Smooth muscle cell (in vitro differentiated cells): ENCODE measurements at regions not wholly inside any gene's neighbourhood (a gene's known extent, or its start where the extent isn't known, plus 50 kb on each side); places are given as distances from the start of the nearest gene placed in this dataset.

Source experiments
- DNase-seq: peaks from one replicate; lab custom pipeline; 2025; ENCODE audit not compliant: unreplicated experiment; lab: John Stamatoyannopoulos, UW
- H2AFZ ChIP-seq: fragments of 200-600 bp; sonication (generic); 2 replicates; pipeline ENCODE4 v1.6.0; 2016; ENCODE audit warnings: antibody characterized with exemption, low read depth, mild to moderate bottlenecking
- H3F3A ChIP-seq: fragments of 200-600 bp; sonication (generic); 2 replicates; pipeline ENCODE4 v1.6.0; 2017; ENCODE audit warnings: antibody characterized with exemption, low read depth
- H3K27ac ChIP-seq: fragments of 200-600 bp; sonication (generic); 2 replicates; pipeline ENCODE4 v1.5.1; 2016; ENCODE audit warnings: low read depth, mild to moderate bottlenecking
- H3K27me3 ChIP-seq: fragments of 200-600 bp; sonication (generic); 2 replicates; pipeline ENCODE4 v1.6.1; 2016; ENCODE audit warnings: low read depth, mild to moderate bottlenecking
- H3K36me3 ChIP-seq: fragments of 200-600 bp; sonication (generic); 2 replicates; pipeline ENCODE4 v1.5.1; 2016; ENCODE audit warnings: low read depth
- H3K4me1 ChIP-seq: fragments of 200-600 bp; sonication (generic); 2 replicates; pipeline ENCODE4 v1.5.1; 2016; ENCODE audit warnings: low read depth
- H3K4me2 ChIP-seq: fragments of 200-600 bp; sonication (generic); 2 replicates; pipeline ENCODE4 v1.6.0; 2016; ENCODE audit warnings: mild to moderate bottlenecking
- H3K4me3 ChIP-seq: fragments of 200-600 bp; sonication (generic); 2 replicates; pipeline ENCODE4 v1.5.1; 2016; ENCODE audit warnings: mild to moderate bottlenecking
- H3K79me2 ChIP-seq: fragments of 200-600 bp; sonication (generic); 2 replicates; pipeline ENCODE4 v1.6.0; 2016; ENCODE audit warnings: low read depth, mild to moderate bottlenecking
- H3K9ac ChIP-seq: fragments of 200-600 bp; sonication (generic); 2 replicates; pipeline ENCODE4 v1.6.0; 2016; ENCODE audit warnings: low read depth
- H3K9me3 ChIP-seq: fragments of 200-600 bp; sonication (generic); replicated peaks from 2 replicates; pipeline ENCODE4 v1.5.1; 2016; ENCODE audit warnings: low read depth
- H4K20me1 ChIP-seq: fragments of 200-600 bp; sonication (generic); 2 replicates; pipeline ENCODE4 v1.6.0; 2016; ENCODE audit warnings: low read depth
- WGBS: methylation state at CpG from one replicate; pipeline ENCODE4 v1.1.7; 2016; ENCODE audit warnings: low lambda C conversion rate; 5-methylcytosine and 5-hydroxymethylcytosine counted together
- TF ChIP-seq, protein P1 (sequence below): fragments of 200-600 bp; sonication (generic); IDR thresholded peaks from 2 replicates; pipeline ENCODE4 v1.5.1; 2017; ENCODE audit warnings: borderline replicate concordance, mild to moderate bottlenecking, antibody characterized with exemption; ENCODE audit not compliant: insufficient read depth, poor library complexity, severe bottlenecking

- Histone ChIP-seq H3K9ac (no peak overlapping the region), H3K9me3 (no peaks in the 10 kb centered on the region), H3K27ac (no peak overlapping the region), H4K20me1 (no peaks in the 10 kb centered on the region), H3K36me3 (no peaks in the 10 kb centered on the region), H3K79me2 (no peaks in the 10 kb centered on the region), H3K4me2 (no peak overlapping the region), H3K4me1 (no peaks in the 10 kb centered on the region), H3K4me3 (no peak overlapping the region), H3K27me3 (no peaks in the 10 kb centered on the region), H2AFZ (no peak overlapping the region), H3F3A (no peaks in the 10 kb centered on the region)
- 98% methylated on average over 3 of the region's 3 CpGs for WGBS
- DNase-seq, result no peak
- TF ChIP-seq, protein P1, sequence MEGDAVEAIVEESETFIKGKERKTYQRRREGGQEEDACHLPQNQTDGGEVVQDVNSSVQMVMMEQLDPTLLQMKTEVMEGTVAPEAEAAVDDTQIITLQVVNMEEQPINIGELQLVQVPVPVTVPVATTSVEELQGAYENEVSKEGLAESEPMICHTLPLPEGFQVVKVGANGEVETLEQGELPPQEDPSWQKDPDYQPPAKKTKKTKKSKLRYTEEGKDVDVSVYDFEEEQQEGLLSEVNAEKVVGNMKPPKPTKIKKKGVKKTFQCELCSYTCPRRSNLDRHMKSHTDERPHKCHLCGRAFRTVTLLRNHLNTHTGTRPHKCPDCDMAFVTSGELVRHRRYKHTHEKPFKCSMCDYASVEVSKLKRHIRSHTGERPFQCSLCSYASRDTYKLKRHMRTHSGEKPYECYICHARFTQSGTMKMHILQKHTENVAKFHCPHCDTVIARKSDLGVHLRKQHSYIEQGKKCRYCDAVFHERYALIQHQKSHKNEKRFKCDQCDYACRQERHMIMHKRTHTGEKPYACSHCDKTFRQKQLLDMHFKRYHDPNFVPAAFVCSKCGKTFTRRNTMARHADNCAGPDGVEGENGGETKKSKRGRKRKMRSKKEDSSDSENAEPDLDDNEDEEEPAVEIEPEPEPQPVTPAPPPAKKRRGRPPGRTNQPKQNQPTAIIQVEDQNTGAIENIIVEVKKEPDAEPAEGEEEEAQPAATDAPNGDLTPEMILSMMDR, result no peak
Measured at GRCh38 chr2:228493852-228494251, 312.4 kb upstream of the SPHKAP start.

- no peak overlapping the region for H3K4me3 ChIP-seq
- H3K36me3 ChIP-seq, result no peaks in the 10 kb centered on the region
- H3K9me3 ChIP-seq, result no peaks in the 10 kb centered on the region
- no peaks in the 10 kb centered on the region for H4K20me1 ChIP-seq
- H2AFZ ChIP-seq, result no peak overlapping the region
- H3K4me1 ChIP-seq, result no peaks in the 10 kb centered on the region
- H3K4me2 ChIP-seq, result no peak overlapping the region
- no peak for DNase-seq
- H3K9ac ChIP-seq, result no peak overlapping the region
- H3K27ac ChIP-seq, result no peak overlapping the region
- no peaks in the 10 kb centered on the region for H3K79me2 ChIP-seq
- no peaks in the 10 kb centered on the region for H3F3A ChIP-seq
- H3K27me3 ChIP-seq, result no peaks in the 10 kb centered on the region
- TF ChIP-seq, protein P1, result no peak
Measured at GRCh38 chr2:228479014-228479413, 297.5 kb upstream of the SPHKAP start.

DNA sequence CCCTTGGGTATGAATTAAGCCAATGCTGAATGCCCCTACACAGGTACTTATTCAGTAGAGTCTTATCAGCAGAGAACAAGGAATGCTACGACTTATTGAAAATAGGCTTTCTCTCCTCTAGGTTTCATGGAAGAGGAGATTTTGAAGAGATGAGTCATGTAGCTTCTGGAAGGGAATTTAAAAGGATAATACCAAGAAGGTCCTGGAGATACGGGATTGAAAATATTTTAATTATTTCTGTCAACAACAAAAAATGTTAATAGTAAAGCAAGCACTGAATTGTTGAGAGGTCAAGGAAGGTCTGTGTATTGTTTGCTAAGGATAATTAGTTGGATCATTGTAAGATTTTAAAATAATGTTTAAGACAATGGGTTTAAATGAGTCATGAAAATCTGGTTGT, 293.0 kb upstream of the SPHKAP start:
- Histone ChIP-seq H3K27ac (no peak overlapping the region), H3K9me3 (no peaks in the 10 kb centered on the region), H4K20me1 (no peaks in the 10 kb centered on the region), H3K36me3 (no peaks in the 10 kb centered on the region), H3K4me1 (no peaks in the 10 kb centered on the region), H3K4me3 (no peak overlapping the region), H3K4me2 (no peak overlapping the region), H3K9ac (no peak overlapping the region), H3K79me2 (no peaks in the 10 kb centered on the region), H3K27me3 (no peaks in the 10 kb centered on the region), H3F3A (no peaks in the 10 kb centered on the region), H2AFZ (no peak overlapping the region)
- TF ChIP-seq, protein P1, result no peak
- WGBS, result 49% methylated on average over 2 of the region's 2 CpGs
- no peak for DNase-seq

- Histone ChIP-seq H3K4me1 (no peaks in the 10 kb centered on the region), H4K20me1 (no peaks in the 10 kb centered on the region), H3K9ac (no peak overlapping the region), H3K4me3 (no peak overlapping the region), H3K36me3 (no peaks in the 10 kb centered on the region), H3K27ac (no peak overlapping the region), H2AFZ (no peak overlapping the region), H3K4me2 (no peak overlapping the region), H3F3A (no peaks in the 10 kb centered on the region), H3K79me2 (no peaks in the 10 kb centered on the region), H3K27me3 (no peaks in the 10 kb centered on the region), H3K9me3 (no peaks in the 10 kb centered on the region)
- TF ChIP-seq, protein P1, result no peak
- no peak for DNase-seq
Measured at GRCh38 chr2:228469721-228470120, 288.2 kb upstream of the SPHKAP start.
